ENCODE measurements at regions not wholly inside any gene's neighbourhood (a gene's known extent, or its start where the extent isn't known, plus 50 kb on each side); places are given as distances from the start of the nearest gene placed in this dataset.

- H3K27me3 ChIP-seq, result peaks cover 0 to 4% of the 10 kb centered on the region in 2 donors
- TF ChIP-seq CTCF (IDR thresholded peaks at IDR 0.05) (no peak), POLR2A (IDR thresholded peaks at IDR 0.05) (no peak)
- H3K36me3 ChIP-seq, result no peaks in the 10 kb centered on the region
- H3K4me3 ChIP-seq, result no peak overlapping the region
- no peaks in the 10 kb centered on the region for H3K9me3 ChIP-seq
- no peak for DNase-seq (ENCODE audit: low spot score in 2 of 2)
- no peaks in the 10 kb centered on the region for H3K4me1 ChIP-seq
- no peak overlapping the region for H3K27ac ChIP-seq
- WGBS, 2 donors, result 68 to 76% methylated on average over 6 of the region's 6 CpGs
Observed at GRCh38 chr2:45180033-45180746, 170.9 kb upstream of the SIX2 start.

DNA sequence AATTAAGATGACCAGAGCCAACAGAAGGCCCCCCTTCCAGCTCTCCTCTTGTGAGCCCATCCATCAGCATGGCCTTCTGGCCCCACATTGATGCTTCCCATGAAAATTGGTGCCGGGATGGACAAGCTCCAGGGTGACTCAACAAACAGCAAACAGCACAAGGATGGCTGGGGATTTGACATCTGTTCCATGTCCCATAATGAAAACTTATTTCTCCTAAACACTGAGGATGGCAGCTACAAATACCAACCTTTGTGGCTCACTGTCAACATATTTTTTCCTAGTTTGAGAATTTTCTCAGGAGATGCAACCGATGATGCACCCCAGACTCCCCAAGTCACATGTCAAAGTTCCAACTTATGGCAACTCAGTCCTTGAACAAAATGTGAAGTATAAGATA is 169.6 kb upstream of the SIX2 start:
- TF ChIP-seq POLR2A (IDR thresholded peaks at IDR 0.05), result no peak
- no peak for TF ChIP-seq CTCF (IDR thresholded peaks at IDR 0.05)
- TF ChIP-seq EP300 (IDR thresholded peaks at IDR 0.05), result no peak
- WGBS, 2 donors, result 86 to 90% methylated on average over 2 of the region's 2 CpGs
- DNase-seq (ENCODE audit: low spot score in 2 of 2), result no peak
- no peaks in the 10 kb centered on the region for H3K36me3 ChIP-seq
- H3K4me3 ChIP-seq, result no peak overlapping the region
- no peaks in the 10 kb centered on the region for H3K4me1 ChIP-seq
- H3K9me3 ChIP-seq, result no peaks in the 10 kb centered on the region
- H3K27ac ChIP-seq, result no peak overlapping the region
- peaks cover 0 to 4% of the 10 kb centered on the region in 2 donors for H3K27me3 ChIP-seq

GRCh38 chr2:45178359-45178758 is 169.1 kb upstream of the SIX2 start:
- H3K9me3 ChIP-seq, result no peaks in the 10 kb centered on the region
- 66 to 76% methylated on average over 1 of the region's 1 CpG for WGBS, 2 donors
- no peak for TF ChIP-seq POLR2A (IDR thresholded peaks at IDR 0.05)
- no peak for TF ChIP-seq CTCF (IDR thresholded peaks at IDR 0.05)
- no peak for TF ChIP-seq EP300 (IDR thresholded peaks at IDR 0.05)

GRCh38 chr2:45177870-45178269 is 168.6 kb upstream of the SIX2 start:
- peaks cover 0 to 4% of the 10 kb centered on the region in 2 donors for H3K27me3 ChIP-seq
- H3K9me3 ChIP-seq, result no peaks in the 10 kb centered on the region
- no peaks in the 10 kb centered on the region for H3K36me3 ChIP-seq
- H3K4me1 ChIP-seq, result no peaks in the 10 kb centered on the region
- H3K27ac ChIP-seq, result no peak overlapping the region
- no peak overlapping the region for H3K4me3 ChIP-seq
- no peak for DNase-seq (ENCODE audit: low spot score in 2 of 2)
- no peak for TF ChIP-seq POLR2A (IDR thresholded peaks at IDR 0.05)
- no peak for TF ChIP-seq CTCF (IDR thresholded peaks at IDR 0.05)
- TF ChIP-seq EP300 (IDR thresholded peaks at IDR 0.05), result peak in 1 of 2 donors; percentile 44
- WGBS, 2 donors, result 60 to 62% methylated on average over 9 of the region's 9 CpGs

More at GRCh38 chr2:45178359-45178758, 169.1 kb upstream of the SIX2 start:
- DNase-seq (ENCODE audit: low spot score in 2 of 2), result no peak
- H3K4me3 ChIP-seq, result no peak overlapping the region
- H3K36me3 ChIP-seq, result no peaks in the 10 kb centered on the region
- no peaks in the 10 kb centered on the region for H3K4me1 ChIP-seq
- H3K27me3 ChIP-seq, result peaks cover 0 to 4% of the 10 kb centered on the region in 2 donors
- no peak overlapping the region for H3K27ac ChIP-seq

- Histone ChIP-seq H3K4me3 (no peak overlapping the region), H3K27ac (no peak overlapping the region), H3K36me3 (no peaks in the 10 kb centered on the region), H3K27me3 (peaks cover 0 to 14% of the 10 kb centered on the region in 2 donors), H3K4me1 (peaks cover 0 to under 1% (median 0%) of the 10 kb centered on the region in 4 donors), H3K9me3 (no peaks in the 10 kb centered on the region)
- no peak for DNase-seq (ENCODE audit: low spot score in 2 of 2)
- TF ChIP-seq POLR2A (IDR thresholded peaks at IDR 0.05), result no peak
- TF ChIP-seq CTCF (IDR thresholded peaks at IDR 0.05), result no peak
- TF ChIP-seq EP300 (IDR thresholded peaks at IDR 0.05), result no peak
Observed at GRCh38 chr2:45176390-45176789, 167.1 kb upstream of the SIX2 start.

Measured in tibial nerve (tissue), 4 donors.